Gastroesophageal sphincter (tissue), 4 donors: ENCODE measurements at regions not wholly inside any gene's neighbourhood (a gene's known extent, or its start where the extent isn't known, plus 50 kb on each side); places are given as distances from the start of the nearest gene placed in this dataset.

Source experiments
- ATAC-seq: fragments of 150-250 bp; one replicate; pipeline ENCODE4 v1.9.1; 2016; ENCODE audit warnings: mild to moderate bottlenecking, moderate library complexity
- H3K27ac ChIP-seq, 4 donors: fragments of 200-600 bp; sonication (generic) in 3 of 4; 1 replicate in 3 of 4; 2 replicates in 1 of 4; pipeline ENCODE4 v1.5.1; 2016 to 2019
- H3K27me3 ChIP-seq: fragments of 200-600 bp; sonication (generic); one replicate; pipeline ENCODE4 v1.5.1; 2019
- H3K36me3 ChIP-seq, 2 donors: fragments of 200-600 bp; sonication (generic); one replicate each; pipeline ENCODE4 v1.5.1; 2019; ENCODE audit warnings: control low read depth in 1 of 2
- H3K4me1 ChIP-seq, 3 donors: fragments of 200-600 bp; sonication (generic); 1 replicate in 2 of 3; 2 replicates in 1 of 3; pipeline ENCODE4 v1.5.1; 2016 to 2019; ENCODE audit warnings: control low read depth in 2 of 3
- H3K4me3 ChIP-seq, 2 donors: fragments of 200-600 bp; sonication (generic); one replicate each; pipeline ENCODE4 v1.5.1; 2019; ENCODE audit warnings: mild to moderate bottlenecking in 1 of 2, moderate library complexity in 1 of 2
- H3K9me3 ChIP-seq, 3 donors: fragments of 200-600 bp; sonication (generic); one replicate each; pipeline ENCODE4 v1.5.1; 2017 to 2019; ENCODE audit warnings: control low read depth in 2 of 3
- CTCF ChIP-seq, 4 experiments: fragments of 200-600 bp in 2 of 4; fragments of 450-650 bp in 2 of 4; sonication (generic) in 1 of 4; IDR thresholded peaks; one replicate each; pipeline ENCODE4 v1.5.1; 2017 to 2019; ENCODE audit warnings: antibody characterized with exemption in 4 of 4, mild to moderate bottlenecking in 2 of 4, moderate library complexity in 2 of 4
- EP300 ChIP-seq: sonication (generic); formaldehyde crosslinking; IDR thresholded peaks from one replicate; pipeline ENCODE4 v1.6.1; 2017; ENCODE audit warnings: antibody characterized with exemption, mild to moderate bottlenecking
- POLR2A ChIP-seq, 2 donors: fragments of 450-650 bp; IDR thresholded peaks; one replicate each; pipeline ENCODE4 v1.6.1; 2017; ENCODE audit warnings: antibody characterized with exemption in 2 of 2, mild to moderate bottlenecking in 2 of 2, moderate library complexity in 1 of 2
- POLR2AphosphoS5 ChIP-seq: sonication (generic); formaldehyde crosslinking; IDR thresholded peaks from one replicate; pipeline ENCODE4 v1.6.1; 2017; ENCODE audit warnings: antibody characterized with exemption
- WGBS, 2 donors: methylation state at CpG; one replicate each; pipeline ENCODE4 v1.1.5; 2018; ENCODE audit warnings: low coverage in 1 of 2; 5-methylcytosine and 5-hydroxymethylcytosine counted together

DNA sequence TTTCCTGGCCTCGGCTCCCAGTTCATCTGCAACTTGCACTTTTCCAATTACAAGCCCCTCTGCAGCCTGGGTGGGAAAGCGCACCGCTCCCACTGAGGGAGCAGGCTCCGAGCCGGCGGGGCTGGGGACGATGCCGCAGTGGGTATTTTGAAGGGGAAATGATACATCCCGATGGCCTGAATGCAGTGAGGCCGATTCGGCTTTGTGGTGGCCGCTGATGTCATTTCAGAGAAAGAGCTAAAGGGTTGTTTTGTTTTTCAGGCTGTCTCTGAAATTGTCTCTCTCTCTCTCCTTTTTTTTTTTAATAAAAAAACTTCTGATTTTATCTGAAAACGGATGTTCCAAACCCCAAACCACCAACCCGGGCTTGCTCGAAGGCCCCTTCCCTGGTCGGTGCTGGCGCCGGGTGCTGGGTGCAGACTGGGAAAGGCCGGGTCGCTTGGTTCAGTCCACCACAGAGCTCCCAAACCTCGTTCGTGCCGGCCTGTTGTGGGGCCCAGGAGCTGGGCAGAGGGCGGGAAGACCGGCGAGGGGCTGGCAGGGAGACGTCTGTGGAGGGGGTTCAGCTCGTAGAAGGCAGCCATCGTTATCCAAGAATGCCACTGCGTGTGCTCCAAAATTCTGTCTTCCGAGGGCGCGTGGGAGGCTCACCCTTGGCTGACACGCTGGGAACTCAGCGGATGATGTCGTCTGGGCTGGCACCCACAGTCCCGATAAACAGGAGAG, 102.8 kb downstream of the FOXL1 start:
- Histone ChIP-seq H3K4me1 (no peaks in the 10 kb centered on the region), H3K4me3 (no peak overlapping the region), H3K9me3 (no peaks in the 10 kb centered on the region), H3K27me3 (peaks cover 67% of the 10 kb centered on the region), H3K27ac (peak overlapping the region in 3 of 4 donors; percentile 45 to 63 (median 57)), H3K36me3 (no peaks in the 10 kb centered on the region)
- no peak for ATAC-seq
- TF ChIP-seq CTCF (IDR thresholded peaks at IDR 0.05) (no peak), POLR2AphosphoS5 (no peak), POLR2A (IDR thresholded peaks at IDR 0.05) (no peak), EP300 (no peak)
- WGBS, 2 donors = 53 to 61% methylated on average over 4 to 12 of the region's 37 CpGs

DNA sequence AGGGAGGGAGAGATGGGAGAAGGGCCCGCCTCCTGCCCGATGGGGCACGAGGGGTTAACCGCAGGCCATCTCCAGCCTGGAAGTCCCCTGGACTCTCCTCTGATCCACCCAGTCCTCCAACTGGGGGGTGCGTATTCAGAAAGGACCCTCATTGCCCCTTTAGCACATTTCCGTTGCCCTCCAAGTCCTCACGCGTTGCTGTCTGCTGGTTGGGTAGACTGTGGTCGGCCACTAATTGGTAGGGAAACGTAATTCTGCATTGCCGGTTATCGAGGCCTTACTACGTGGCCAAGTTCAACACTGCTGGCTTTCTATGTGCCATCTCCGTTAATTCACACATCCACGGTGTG, 103.4 kb downstream of the FOXL1 start:
- Histone ChIP-seq H3K4me1 (no peaks in the 10 kb centered on the region), H3K9me3 (no peaks in the 10 kb centered on the region), H3K27me3 (peaks cover 63% of the 10 kb centered on the region), H3K27ac (peak overlapping the region in 3 of 4 donors; percentile 45 to 63 (median 57)), H3K36me3 (no peaks in the 10 kb centered on the region), H3K4me3 (no peak overlapping the region)
- TF ChIP-seq POLR2A (IDR thresholded peaks at IDR 0.05) (no peak), POLR2AphosphoS5 (no peak), CTCF (IDR thresholded peaks at IDR 0.05) (no peak)
- WGBS, 2 donors = 72 to 91% methylated on average over 4 to 13 of the region's 15 CpGs
- ATAC-seq = no peak

- Histone ChIP-seq H3K4me1 (no peaks in the 10 kb centered on the region), H3K27me3 (peaks cover 58% of the 10 kb centered on the region), H3K9me3 (no peaks in the 10 kb centered on the region), H3K36me3 (no peaks in the 10 kb centered on the region), H3K4me3 (no peak overlapping the region), H3K27ac (peak overlapping the region in 1 of 4 donors; percentile 57)
- TF ChIP-seq EP300 (no peak), POLR2AphosphoS5 (no peak), CTCF (IDR thresholded peaks at IDR 0.05) (no peak), POLR2A (IDR thresholded peaks at IDR 0.05) (no peak)
- no peak for ATAC-seq
- 80 to 86% methylated on average over 7 to 8 of the region's 14 CpGs for WGBS, 2 donors
Observed at GRCh38 chr16:86682219-86682904, 104.0 kb downstream of the FOXL1 start.

- ATAC-seq = no peak
Observed at GRCh38 chr16:86683441-86684194, 105.3 kb downstream of the FOXL1 start.

More at GRCh38 chr16:86683441-86684194, 105.3 kb downstream of the FOXL1 start:
- no peak overlapping the region for H3K27ac ChIP-seq
- peaks cover 50% of the 10 kb centered on the region for H3K27me3 ChIP-seq
- TF ChIP-seq POLR2AphosphoS5 (no peak), EP300 (no peak), CTCF (IDR thresholded peaks at IDR 0.05) (no peak), POLR2A (IDR thresholded peaks at IDR 0.05) (no peak)
- H3K4me3 ChIP-seq = no peak overlapping the region
- 52 to 74% methylated on average over 3 to 8 of the region's 8 CpGs for WGBS, 2 donors
- H3K36me3 ChIP-seq = no peaks in the 10 kb centered on the region
- no peaks in the 10 kb centered on the region for H3K9me3 ChIP-seq
- H3K4me1 ChIP-seq = no peaks in the 10 kb centered on the region
